SK-N-SH treated with all-trans-retinoic acid at 6 μM for 48 hours (cell line): ENCODE measurements at regions not wholly inside any gene's neighbourhood (a gene's known extent, or its start where the extent isn't known, plus 50 kb on each side); places are given as distances from the start of the nearest gene placed in this dataset.

Source experiments
- BACH2 ChIP-seq: fragments of 250-450 bp; sonication (Bioruptor Pico); IDR thresholded peaks from 2 replicates; pipeline ENCODE4 v1.9.0; 2021; ENCODE audit warnings: mild to moderate bottlenecking, borderline replicate concordance
- CREB5 ChIP-seq: fragments of 250-450 bp; sonication (Bioruptor Pico); IDR thresholded peaks from 2 replicates; pipeline ENCODE4 v1.5.1; 2020; ENCODE audit warnings: low read depth, mild to moderate bottlenecking, moderate library complexity
- CSDC2 ChIP-seq: fragments of 250-450 bp; sonication (Bioruptor Pico); IDR thresholded peaks from 2 replicates; pipeline ENCODE4 v1.5.0; 2020; ENCODE audit warnings: mild to moderate bottlenecking, moderate library complexity
- ESRRG ChIP-seq: fragments of 250-450 bp; sonication (Bioruptor Pico); IDR thresholded peaks from 2 replicates; pipeline ENCODE4 v1.6.1; 2021; ENCODE audit warnings: mild to moderate bottlenecking
- ISL1 ChIP-seq: fragments of 250-450 bp; sonication (Bioruptor Pico); IDR thresholded peaks from 2 replicates; pipeline ENCODE4 v2.1.2; 2022; ENCODE audit warnings: mild to moderate bottlenecking, moderate library complexity
- OSR1 ChIP-seq: fragments of 250-450 bp; sonication (Bioruptor Pico); IDR thresholded peaks from 2 replicates; pipeline ENCODE4 v1.8.0; 2022; ENCODE audit warnings: moderate library complexity, mild to moderate bottlenecking, inconsistent platforms
- POU6F1 ChIP-seq: fragments of 250-450 bp; sonication (Bioruptor Pico); IDR thresholded peaks from 2 replicates; pipeline ENCODE4 v1.8.0; 2021; ENCODE audit warnings: low read depth, mild to moderate bottlenecking, moderate library complexity, borderline replicate concordance
- TOX ChIP-seq: fragments of 250-450 bp; sonication (Bioruptor Pico); IDR thresholded peaks from 2 replicates; pipeline ENCODE4 v1.8.0; 2021; ENCODE audit warnings: mild to moderate bottlenecking, moderate library complexity, borderline replicate concordance
- TSHZ2 ChIP-seq: fragments of 250-450 bp; sonication (Bioruptor Pico); IDR thresholded peaks from 2 replicates; pipeline ENCODE4 v1.5.0; 2020; ENCODE audit warnings: mild to moderate bottlenecking, moderate library complexity
- ZFP3 ChIP-seq: fragments of 250-450 bp; sonication (Bioruptor Pico); IDR thresholded peaks from 2 replicates; pipeline ENCODE4 v1.5.0; 2020; ENCODE audit warnings: mild to moderate bottlenecking, moderate library complexity

DNA sequence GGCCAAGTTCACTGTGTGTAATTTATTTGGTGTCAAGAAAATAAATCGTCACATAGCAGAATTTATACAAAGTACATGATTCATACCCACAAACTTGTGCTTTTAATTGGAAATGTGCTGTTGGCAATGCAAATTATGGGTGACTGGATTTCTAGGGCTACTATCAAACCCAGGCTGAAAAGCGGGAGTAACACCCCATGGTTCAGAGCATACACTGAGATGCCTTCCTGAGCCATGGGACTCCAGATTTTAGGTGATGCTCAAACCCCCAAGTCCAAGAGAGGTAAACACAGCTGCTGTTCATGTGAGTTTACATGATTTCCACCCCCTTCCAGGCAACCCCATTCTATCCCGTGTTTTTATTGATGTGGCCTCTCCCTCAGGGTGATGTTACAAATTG is 565.9 kb upstream of the ID2 start:
- TF ChIP-seq TOX (CRISPR knock-in tag) (no peak), ZFP3 (no peak), ISL1 (CRISPR knock-in tag) (no peak), TSHZ2 (CRISPR knock-in tag) (no peak), CREB5 (CRISPR knock-in tag) (no peak), POU6F1 (no peak), OSR1 (CRISPR knock-in tag) (no peak), ESRRG (no peak), CSDC2 (CRISPR knock-in tag) (no peak), BACH2 (no peak)
